ENCODE measurements at regions not wholly inside any gene's neighbourhood (a gene's known extent, or its start where the extent isn't known, plus 50 kb on each side); places are given as distances from the start of the nearest gene placed in this dataset.
"Not testable (repeated sequence)": the region's sequence is repeated elsewhere in the genome, so short reads cannot be mapped to it uniquely, and the experiment has no call there.

GRCh38 chr7:132030086-132030568 is 473.7 kb upstream of the PODXL start:
- DNase-seq (ENCODE audit: low spot score): peak; percentile 82

DNA sequence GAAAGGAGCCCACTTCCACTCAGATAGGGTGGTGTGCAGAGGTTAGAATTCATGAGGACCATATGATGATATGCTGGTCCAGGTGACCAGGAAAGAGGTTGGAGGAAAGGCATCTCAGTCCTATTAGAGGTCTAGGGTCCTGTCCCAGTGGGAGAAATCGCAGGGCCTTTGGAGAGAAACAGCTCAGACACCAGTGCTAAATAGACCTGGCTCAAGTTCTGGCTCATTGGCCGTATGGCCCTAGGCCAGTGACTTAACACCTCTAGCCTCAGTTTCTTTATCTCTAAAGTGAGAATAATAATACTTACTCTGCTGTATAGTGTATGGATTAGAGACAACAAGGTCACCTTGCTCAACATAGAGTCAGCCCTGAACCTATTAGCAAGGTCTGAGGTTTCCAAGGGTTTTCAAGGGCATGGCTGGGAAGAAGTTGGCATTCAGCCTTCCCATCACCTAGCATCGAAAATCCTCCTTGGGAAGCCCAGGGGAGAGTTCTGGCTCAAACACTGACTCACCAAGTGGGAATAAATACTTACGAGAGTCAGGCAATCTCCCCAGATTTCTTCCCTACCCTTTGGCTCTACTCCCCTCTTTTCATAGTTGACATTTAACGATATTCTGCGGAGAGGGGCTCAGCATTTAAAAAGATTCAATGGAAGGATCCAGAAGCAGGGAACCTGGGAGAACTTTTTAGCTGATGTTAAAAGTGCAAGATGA is 473.1 kb upstream of the PODXL start:
- no peak for DNase-seq (ENCODE audit: low spot score)

DNA sequence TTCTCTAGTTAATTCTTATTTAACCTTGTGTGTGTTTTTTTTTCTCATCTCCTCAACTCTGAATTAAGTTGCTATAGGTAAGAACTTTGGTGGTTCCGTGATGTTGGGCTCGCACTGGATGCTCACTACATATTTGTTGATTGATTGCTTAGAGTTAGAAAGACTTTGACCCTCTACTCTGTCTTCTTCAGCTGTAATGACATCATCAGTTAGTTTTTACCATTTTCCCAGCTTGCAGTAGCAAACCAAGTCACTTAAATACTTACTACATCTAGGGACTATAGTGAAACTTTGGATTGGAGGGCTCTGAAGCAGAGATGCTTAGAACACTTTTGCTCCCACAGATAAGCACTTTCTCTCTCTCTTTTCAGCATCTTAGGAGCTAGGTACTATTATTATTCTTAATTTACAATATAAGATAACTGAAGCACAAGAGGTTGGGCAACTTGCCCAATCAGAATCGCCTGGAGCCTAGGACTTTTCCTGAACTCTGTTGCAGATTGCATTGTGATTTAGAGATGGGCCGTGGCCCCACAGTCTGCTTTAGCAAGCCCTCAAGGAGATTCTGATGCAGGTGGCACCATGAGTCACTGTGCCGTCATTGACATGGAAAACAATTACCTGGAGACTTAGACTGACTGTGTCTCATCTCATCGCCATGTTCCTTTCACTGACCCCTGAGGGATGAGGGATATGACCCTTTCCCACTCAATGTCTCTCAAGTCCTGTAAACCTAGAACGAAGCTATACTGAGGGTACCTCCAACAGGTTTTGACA is 471.9 kb upstream of the PODXL start:
- no peak for DNase-seq (ENCODE audit: low spot score)

DNA sequence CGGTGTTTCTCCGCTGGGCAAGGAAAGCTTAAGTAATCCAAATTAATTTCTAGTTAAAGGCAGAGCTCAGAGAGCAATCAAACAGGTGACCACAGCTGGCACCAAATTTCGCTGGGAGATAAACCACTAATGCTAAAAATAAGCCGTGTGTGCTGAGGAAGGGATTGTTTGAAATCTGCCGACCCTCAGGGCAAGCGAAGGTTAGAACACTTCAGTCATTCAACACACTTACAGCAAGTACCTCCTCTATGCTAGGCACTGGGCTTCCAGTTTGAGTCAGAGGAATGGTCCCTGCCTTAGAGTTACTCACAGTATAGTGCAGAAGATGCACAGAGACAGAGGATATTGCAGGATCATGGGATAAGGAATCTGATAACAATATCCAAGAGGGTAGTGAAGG is 467.9 kb upstream of the PODXL start:
- no peak for DNase-seq (ENCODE audit: low spot score)

DNA sequence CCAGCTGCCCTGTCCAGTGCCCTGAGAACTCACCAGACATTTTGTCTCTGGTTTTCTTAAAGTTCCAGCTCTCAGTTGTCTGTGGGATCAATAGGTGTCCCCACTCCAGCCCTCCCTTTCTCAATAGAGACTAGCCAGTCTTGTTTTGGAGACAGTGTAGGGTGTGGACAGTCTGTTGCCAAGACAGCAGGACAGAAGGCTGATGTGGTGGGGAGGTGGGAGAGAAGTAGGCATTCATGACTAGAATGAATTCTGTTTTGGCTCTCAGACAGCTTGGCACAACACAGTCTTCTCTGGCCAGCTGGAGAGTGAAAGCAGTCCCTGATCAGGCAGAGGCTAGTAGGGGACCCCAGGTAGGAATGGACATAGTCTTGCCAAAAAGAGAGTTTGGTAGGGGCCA is 467.0 kb upstream of the PODXL start:
- no peak for DNase-seq (ENCODE audit: low spot score)

GRCh38 chr7:132022188-132022587 is 465.8 kb upstream of the PODXL start:
- DNase-seq (ENCODE audit: low spot score): no peak

GRCh38 chr7:132019703-132020102 is 463.3 kb upstream of the PODXL start:
- peak; percentile 56 for DNase-seq (ENCODE audit: low spot score)

DNA sequence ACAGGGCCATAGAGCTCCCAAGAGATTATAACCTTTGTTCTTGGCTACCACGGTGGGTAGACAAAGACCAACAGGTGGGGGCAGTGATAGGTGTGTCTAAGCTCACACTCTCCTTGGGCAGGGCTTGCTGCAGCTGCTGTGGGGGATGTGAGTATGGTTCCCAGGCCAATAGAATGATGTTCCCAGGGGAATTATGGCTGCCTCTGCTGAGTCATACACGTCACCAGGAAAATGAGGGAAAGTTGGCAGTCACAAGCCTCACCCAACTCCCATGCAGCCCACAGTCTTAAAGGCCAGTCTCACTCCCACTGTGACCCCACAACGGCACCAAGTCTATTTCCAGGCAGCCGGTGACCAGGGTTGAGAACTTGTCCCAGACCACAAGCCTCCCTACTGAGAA is 453.4 kb upstream of the PODXL start:
- DNase-seq (ENCODE audit: low spot score): no peak

- peak; percentile 23 for DNase-seq (ENCODE audit: low spot score)
Observed at GRCh38 chr7:132004529-132004928, 448.1 kb upstream of the PODXL start.

GRCh38 chr7:132002343-132002968 is 446.0 kb upstream of the PODXL start:
- DNase-seq (ENCODE audit: low spot score): no peak

- no peak for DNase-seq (ENCODE audit: low spot score)
Observed at GRCh38 chr7:132001146-132001545, 444.7 kb upstream of the PODXL start.

GRCh38 chr7:131999193-131999592 is 442.8 kb upstream of the PODXL start:
- no peak for DNase-seq (ENCODE audit: low spot score)

DNA sequence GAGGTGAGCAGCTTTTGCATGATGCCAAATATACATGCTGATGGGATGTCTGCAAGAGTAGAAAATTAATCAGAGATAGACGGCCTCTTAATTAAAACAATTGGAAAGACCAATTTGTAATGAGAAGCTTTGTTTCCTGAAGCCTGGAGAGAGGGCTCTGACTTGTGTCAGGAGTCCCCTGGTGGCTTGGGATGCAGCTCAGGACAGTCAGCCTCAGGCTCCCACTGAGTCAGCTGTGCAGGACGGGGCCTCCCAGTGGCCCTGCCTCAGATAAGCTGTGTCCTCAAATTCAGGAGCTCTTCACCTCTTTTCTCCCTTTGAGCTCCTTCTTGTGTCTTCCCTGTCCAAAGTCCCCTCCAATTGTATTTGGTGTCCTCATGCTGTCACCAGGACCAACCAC is 438.9 kb upstream of the PODXL start:
- no peak for DNase-seq (ENCODE audit: low spot score)

DNA sequence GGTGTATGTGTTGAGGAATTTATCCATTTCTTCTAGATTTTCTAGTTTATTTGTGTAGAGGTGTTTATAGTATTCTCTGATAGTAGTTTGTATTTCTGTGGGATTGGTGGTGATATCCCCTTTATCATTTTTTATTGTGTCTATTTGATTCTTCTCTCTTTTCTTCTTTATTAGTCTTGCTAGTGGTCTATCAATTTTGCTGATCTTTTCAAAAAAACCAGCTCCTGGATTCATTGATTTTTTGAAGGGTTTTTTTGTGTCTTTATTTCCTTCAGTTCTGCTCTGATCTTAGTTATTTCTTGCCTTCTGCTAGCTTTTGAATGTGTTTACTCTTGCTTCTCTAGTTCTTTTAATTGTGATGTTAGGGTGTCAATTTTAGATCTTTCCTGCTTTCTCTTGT is 424.6 kb upstream of the PODXL start:
- DNase-seq (ENCODE audit: low spot score): not testable (repeated sequence)

- DNase-seq (ENCODE audit: low spot score): not testable (repeated sequence)
Observed at GRCh38 chr7:131978118-131978517, 421.7 kb upstream of the PODXL start.

- DNase-seq (ENCODE audit: low spot score): no peak
Observed at GRCh38 chr7:131976411-131976810, 420.0 kb upstream of the PODXL start.

- DNase-seq (ENCODE audit: low spot score): no peak
Observed at GRCh38 chr7:131974671-131975070, 418.2 kb upstream of the PODXL start.

DNA sequence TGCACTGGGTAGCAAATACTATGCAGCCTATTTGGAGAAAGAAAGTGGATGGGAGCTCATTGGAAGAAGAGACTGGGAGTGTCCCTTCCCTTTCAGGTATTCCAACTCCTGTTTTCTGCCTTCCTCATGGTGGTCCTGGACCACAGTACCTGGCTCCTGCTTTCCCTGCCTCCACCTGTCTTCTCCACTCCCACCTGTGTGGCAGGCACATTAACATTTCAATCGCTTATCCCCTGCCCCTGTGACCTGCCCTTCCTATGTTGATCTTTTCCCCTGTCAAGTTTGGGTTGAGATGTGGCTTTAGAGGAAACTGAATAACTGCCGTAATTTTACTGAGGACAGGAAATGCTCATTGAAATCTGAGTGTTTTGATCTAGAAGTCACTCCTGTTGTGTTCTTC is 415.8 kb upstream of the PODXL start:
- no peak for DNase-seq (ENCODE audit: low spot score)

DNA sequence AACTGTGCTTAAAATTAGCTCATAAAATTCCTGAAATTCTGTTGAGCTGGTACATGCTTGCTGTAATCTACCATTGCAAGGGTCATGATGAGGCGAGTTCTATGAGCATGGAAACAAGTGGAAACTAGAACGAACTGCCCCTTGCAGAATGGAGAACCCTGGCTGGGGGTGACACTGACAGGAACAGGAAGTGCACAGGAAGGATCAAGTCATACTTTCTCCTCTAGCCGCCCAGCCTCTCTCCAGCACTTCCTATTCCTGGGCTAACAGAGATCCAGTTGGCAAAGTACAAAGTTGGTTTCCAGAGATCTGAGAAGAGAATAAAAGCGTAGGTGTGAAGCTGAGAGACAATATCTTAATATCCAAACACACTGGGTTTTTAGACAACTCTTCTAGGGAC is 414.2 kb upstream of the PODXL start:
- no peak for DNase-seq (ENCODE audit: low spot score)

DNA sequence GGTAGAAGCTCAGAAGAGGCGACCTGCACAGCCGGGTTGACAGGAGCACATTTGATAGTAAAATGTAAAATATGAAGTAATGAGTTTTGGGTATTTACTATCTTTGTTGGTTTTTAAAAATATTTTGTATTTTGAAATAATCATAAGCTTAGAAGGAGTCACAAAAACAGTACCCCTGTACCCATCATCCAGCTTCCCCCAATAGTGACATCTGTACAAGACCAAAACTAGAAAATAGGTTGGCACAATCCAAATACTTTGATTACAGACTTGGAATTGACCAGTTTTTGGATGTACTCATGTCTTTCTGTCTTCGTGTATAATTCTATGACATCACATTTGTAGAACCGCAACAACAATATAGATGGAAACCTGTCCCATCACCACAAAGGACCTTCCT is 413.1 kb upstream of the PODXL start:
- DNase-seq (ENCODE audit: low spot score): no peak

DNA sequence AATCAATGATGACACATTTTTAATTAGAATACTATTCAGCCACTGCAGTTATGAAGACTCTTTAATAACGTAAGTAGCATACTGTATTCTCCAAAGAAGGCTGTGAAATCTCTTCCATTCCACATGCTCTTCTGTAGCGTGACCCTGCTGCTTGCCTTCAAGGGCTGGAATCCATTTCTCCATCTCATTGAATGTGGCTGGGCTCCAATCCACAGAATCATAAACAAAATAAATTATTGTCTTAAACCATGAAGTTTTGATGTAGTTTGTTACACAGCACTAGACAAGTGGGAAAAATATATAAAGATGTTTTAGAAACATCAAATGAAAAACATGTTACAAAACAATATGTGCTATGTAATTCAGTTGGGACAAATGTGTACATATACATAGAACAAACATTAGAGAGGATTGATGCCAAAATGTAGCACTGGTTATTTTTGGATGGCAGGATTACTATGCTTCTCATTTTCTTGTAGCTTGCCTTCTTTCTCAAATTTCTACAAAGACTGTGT is 410.8 kb upstream of the PODXL start:
- no peak for DNase-seq (ENCODE audit: low spot score)

DNA sequence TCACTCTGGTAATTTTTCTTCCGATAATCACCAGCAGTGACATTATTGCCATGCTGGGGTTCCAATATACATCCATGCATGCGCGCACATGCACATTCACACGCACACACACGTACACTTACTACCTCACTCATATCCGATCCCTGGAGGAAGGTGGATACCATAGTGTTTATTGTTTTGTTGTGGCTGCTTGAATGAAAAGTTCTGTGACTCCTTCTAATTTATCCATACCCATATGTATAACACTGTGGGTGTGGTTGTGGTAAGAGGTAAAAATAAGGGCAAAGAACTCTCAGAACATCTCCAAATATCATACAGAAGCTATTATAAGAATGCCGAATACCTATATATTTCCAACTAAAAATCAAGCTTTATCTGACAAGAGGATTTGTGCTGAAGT is 407.8 kb upstream of the PODXL start:
- DNase-seq (ENCODE audit: low spot score): no peak

Data from mucosa of gallbladder (tissue), 1 donor.